Stimulated activated CD8-positive, alpha-beta memory T cell treated with anti-CD3 and anti-CD28 coated beads, Interleukin-7, amount 100 ng/mL, for 48 hours (primary cell): ENCODE measurements at regions not wholly inside any gene's neighbourhood (a gene's known extent, or its start where the extent isn't known, plus 50 kb on each side); places are given as distances from the start of the nearest gene placed in this dataset.
"Not testable (repeated sequence)": the region's sequence is repeated elsewhere in the genome, so short reads cannot be mapped to it uniquely, and the experiment has no call there.

Experiments
- DNase-seq, 2 donors: peaks; one replicate each; pipeline ENCODE4 v3.0.0-alpha.2; 2020; ENCODE audit warnings: low read depth in 1 of 2; ENCODE audit errors: extremely low read depth in 1 of 2

DNA sequence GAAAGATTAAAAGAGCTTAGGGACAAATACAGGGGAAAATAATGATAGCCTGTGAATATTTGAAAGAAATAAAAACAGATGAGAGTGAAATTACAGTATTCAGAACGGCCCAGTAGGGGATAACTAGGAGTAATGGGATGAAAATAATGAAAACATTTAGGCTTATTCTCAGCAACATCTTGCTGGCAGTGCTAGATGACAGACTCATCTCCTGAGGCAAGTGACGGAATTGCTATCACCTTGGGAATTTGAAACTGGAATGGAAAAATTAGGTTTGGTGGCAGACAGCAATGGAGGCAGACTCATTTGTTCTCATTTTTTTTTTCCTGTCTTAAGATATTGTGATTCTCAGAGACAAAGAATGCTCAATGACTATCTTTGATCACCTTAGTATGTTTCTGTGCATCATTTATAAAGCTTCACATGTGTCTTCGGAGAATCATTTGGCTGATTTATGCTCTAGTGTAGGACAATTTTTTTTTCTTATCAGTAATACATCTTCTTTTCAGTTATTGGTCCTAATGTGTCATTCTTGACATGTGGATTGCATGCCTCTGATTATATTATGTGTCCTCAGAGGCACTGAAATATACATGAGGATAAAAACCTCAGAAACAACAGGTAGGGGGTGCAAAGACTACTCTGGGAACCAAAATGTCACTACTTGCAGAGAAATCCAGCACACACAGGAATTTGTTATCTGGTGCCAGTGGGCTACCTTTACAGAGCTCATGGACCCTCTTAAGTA lies 711.7 kb downstream of the EDEM1 start:
- DNase-seq, result no peak

DNA sequence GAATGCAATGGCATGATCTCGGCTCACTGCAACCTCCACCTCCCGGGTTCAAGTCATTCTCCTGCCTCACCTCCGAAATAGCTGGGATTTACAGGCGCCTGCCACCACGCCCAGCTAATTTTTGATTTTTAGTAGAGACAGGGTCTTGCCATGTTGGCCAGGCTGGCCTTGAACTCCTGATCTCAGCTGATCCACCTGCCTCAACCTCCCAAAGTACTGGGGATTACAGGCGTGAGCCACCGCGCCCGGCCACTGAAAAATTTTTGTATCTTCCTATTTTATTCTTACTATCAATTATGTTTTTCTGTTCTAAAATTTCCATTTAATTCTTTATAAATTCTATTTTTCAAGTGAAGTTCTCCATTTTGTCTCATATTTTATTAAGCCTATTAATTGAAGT lies 730.4 kb downstream of the EDEM1 start:
- no peak for DNase-seq

DNA sequence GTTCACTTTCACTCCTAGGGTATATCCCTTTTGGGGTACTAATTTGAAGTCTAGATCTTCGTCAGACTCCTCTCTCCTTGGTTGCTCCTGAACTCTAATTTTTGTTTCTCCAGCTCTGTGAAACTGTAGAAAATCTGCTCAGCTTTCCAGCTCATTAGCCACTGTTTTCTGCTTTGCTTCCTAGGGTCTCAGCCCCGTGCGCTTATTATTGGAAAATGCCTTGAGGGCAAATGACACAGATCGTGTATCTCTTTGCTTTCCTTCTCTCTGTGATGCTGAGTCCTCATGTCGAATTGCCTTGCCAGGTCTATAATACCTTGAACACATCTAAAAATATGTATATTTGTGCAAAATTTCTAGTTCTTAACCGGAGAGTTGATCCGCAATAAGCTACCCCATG lies 731.1 kb downstream of the EDEM1 start:
- no peak for DNase-seq

DNA sequence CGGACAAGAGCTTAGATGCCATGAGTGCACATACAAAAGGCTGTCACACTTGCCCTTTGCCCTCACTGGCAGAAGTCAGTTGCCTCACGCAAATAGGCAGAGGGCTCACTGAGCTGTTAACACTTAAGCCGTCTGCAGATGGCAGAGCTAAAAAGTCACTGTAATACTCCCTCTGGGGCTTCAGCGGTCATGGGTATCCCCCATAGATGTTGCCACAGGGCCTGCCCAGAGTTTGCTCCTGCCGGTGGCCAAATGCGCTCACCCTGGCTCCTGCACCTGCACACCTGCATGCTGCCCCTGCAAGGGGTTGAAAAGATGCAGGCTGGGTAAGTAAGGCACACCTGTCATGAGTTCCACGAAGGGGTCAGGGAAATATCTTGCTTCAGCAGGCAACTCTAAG lies 741.5 kb downstream of the EDEM1 start:
- DNase-seq, result no peak

DNA sequence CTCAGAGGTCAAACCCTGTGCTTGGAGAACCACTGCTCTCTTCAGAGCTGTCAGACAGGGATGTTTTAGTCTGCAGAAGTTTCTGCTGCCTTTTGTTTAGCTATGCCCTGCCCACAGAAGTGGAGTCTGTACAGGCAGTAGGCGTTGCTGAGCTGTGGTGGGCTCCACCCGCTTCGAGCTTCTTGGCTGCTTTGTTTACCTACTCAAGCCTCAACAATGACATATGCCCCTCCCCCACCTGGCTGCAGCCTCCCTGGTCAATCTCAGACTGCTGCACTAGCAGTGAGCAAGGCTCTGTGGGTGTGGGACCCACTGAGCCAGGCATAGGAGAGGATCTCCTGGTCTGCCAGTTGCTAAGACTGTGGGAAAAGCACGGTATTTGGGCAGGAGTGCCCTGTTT lies 756.6 kb downstream of the EDEM1 start:
- DNase-seq, result not testable (repeated sequence)

DNA sequence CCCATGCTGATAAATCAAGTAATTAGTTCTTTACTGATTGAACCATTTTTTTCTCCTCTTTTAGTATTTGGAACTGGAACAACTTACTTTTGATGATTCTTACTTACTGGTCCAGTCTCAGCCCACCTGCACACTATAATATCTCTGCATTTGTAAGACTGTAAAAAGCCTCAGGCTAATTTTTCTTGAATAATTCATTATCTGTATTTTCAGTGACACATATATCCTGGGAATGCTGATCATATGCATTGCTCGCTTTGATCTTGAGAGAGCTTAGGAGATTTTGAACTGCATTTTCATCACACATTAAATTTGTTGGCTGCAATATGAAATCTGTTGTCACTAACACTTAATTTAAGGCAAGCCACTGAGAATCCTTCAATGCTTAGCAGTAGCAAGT lies 760.6 kb downstream of the EDEM1 start:
- DNase-seq, result no peak

DNA sequence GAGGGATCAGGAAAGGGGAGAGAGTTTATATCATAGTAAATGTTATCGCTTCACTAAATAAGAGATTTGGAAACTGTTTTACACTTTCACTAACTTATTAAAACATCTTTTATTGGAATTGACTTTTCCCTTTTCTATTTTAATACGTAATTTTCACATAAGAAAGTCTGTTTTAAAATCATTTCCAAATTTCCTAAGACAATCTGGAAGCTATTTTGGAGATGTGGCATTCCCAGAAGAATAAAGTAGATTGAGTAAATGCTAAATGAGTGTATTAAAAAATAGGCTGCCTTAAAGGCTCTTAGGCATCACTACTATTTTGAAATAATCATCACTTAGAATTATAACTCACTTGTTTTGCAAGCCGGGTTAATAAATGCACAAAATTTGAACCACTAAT lies 763.5 kb downstream of the EDEM1 start:
- DNase-seq, result no peak

DNA sequence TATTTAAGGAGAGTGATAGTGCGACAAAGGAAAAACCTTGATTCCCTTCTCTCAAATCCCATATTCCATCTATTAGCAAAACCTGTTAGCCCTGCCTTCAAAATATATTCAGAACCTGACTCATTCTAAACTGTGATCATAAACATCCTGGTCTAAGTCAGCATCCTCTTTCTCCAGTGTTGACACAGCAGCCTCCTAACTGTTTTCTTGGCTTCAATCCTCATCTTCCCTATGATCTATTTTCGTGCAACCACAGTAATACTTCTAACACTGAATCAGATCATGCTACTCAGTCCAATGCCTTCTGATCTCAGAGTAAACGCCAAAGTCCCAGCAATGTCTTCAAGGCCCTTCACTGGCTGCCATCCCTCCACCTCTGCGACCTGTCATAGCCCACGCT lies 785.1 kb downstream of the EDEM1 start:
- DNase-seq, result no peak

DNA sequence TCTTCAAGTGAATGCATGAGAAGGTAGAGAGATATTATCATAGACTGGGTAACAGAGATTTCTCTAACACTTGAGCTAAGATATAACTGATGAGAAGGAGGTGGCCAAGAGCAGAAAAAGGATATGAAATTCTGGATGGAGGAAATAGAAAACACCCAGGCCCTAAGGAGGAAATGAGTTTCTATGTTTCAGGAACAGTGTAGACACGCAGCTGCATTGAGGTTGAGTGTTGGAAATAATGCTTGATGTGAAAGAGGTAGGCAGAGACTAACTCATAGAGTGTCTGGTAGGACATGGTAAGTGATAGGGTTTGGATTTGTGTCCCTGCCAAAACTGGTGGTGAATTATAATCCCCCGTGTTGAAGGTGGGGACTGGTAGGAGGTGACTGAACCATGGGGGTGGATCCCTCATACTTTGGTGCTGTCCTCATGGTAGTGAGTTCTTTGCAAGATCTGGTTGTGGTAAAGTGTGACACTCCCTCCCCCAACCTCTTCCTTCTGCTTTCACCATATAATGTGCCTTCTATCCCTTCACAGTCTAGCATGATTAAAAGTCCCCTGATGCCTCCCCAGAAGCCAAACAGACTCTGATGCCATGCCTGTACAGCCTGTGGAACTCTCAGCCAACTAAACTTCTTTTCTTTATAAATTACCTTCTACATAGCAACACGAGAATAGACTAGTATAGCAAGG lies 787.3 kb downstream of the EDEM1 start:
- DNase-seq, result no peak

DNA sequence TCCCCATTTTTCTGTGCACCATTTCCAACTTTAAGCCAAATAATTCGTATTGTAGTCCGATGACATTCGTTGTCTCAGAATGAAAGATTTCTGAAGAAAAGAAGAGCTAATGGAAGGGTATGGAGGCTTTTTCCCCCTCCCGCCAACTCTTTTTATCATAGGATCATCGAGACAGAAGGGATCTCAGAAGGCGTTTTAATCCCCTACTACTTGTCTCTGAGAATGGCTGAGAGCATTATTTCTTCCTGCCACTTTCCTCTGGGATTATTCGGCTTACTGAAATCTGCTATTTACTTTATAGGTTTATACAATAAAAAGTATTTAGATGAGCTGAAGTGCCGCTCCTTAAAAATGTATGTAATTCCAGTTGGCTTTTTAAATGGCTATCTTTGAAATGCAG lies 789.8 kb downstream of the EDEM1 start:
- DNase-seq, result no peak

DNA sequence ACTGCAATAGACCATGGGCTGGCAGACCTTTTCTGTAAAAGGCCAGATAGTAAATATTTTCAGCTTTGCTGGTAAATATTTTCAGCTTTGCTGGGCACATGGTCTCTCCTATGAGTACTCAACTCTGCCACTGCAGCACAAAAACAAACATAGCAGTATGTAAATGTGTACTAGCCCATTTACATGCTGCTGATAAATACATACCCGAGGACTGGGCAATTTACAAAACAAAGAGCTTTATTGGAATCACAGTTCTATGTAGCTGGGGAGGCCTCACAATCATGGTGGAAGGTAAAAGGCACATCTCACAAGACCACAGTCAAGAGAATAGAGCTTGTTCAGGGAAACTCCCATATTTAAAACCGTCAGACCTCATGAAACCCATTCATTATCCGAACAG lies 793.0 kb downstream of the EDEM1 start:
- DNase-seq, result no peak

DNA sequence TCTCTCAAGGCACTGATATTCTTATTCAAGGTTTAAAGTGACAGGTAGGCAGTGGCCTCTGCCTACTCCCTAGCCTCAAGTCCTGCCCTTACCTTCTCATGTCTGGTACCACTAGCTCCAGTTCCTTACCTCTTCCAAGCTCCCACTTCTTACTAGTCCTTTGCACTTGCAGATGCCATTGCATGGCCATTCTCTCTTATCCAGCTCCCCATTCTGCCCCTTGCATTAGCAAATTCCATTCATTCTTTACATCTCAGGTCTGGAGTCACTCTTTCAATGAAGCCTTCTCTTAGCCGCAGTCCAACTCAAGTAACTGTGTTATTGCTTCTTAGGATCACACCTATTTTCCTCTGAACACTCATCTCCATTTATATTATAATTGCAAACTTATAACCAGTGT lies 807.1 kb downstream of the EDEM1 start:
- DNase-seq, result no peak

DNA sequence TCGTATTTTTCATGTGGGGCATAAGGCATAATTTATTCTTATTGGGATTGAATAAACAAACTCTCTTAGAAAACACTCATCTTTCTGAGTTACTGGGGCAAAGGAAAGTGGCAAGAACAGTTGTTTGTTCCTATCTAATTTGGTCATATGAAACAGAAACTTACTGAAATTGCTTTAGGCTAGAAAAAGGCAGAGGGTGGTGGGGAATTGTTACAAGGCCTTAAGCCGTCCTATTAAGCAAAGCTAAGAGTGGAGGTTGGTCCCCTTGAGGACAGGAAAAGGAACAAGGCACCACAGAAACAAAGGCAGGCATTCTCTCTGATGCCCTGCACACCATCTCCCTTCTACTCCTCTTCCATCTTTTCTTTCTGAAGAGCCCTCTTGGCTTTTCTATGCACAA lies 830.9 kb downstream of the EDEM1 start:
- DNase-seq, result no peak

DNA sequence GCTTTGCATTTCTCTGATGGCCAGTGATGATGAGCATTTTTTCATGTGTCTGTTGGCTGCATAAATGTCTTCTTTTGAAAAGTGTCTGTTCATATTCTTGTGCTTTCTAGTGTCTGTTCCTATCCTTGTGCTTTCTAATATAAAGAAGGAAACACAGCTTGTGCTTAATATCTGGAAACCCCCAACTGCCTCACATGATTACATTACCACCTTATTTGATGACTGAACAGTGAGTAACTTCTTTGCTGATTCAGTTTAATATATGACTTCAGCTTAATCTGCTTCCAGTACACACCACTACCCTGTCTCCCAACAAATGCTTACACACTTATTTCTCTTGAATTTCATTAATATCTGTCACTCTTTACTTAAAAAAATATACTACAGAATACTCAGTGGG lies 835.1 kb downstream of the EDEM1 start:
- no peak for DNase-seq

DNA sequence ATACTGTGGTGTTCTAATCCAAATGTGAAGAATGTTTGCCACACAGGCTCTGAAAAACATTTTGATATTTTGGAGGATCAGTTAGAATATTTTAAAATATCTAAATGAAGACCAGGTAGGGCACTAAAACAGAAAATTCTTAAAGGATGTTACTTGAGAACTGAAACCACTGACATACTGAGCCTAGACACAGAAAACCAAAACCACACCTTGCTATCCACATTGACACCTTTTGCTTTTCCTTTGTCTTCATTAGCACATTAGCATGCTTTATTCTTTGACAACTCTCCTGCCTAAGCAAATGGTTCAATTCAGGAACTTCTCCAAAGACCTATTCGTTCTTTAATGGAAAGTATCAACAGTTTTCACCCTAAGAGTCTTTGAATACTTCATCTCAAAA lies 835.9 kb upstream of the GRM7 start:
- DNase-seq, result no peak

DNA sequence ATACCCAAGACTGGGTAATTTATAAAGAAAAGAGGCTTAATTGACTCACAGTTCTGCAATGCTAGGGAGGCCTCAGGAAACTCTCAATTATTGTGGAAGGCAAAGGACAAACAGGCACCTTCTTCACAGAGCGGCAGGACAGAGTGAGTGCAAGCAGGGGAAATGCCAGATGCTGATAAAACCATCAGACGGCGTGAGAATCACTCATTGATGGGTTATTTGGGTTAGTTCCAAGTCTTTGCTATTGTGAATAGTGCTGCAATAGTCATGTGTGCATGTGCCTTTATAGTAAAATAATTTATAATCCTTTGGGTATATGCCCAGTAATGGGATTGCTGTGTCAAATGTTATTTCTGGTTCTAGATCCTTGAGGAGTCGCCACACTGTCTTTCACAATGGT lies 830.3 kb upstream of the GRM7 start:
- DNase-seq, result not testable (repeated sequence)

DNA sequence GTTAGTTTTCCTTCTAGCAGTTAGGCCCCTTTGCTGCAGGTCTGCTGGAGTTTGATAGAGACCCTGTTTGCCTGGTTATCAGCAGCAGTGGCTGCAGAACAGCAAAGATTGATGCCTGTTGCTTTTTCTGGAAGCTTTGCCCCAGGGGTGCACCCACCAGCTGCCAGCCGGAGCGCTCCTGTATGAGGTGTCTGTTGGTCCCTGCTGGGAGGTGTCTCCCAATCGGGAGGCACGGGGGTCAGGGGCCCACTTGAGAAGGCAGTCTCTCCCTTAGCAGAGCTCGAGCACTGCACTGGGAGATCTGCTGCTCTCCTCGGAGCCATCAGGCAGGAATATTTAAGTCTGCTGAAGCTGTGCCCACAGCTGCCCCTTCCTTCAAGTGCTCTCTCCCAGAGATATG lies 825.3 kb upstream of the GRM7 start:
- no peak for DNase-seq

DNA sequence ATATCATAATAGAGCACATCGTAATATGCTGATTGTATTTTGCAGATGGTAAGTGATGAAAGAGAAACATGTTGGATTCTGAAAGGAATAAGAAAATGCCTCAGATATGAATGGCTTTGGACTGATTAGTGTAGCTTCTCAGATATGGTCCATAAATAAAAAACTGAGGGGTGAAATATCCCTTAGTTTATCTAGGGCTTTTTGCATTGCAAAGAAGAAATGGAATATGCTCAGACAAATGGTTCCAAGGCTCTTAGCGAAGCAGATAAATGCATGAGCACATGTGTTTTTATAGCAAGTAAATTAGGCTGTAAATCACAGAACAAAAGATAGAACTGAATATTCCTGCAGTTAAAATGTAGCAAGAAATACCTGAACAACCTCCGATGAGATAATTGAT lies 820.9 kb upstream of the GRM7 start:
- DNase-seq, result no peak

DNA sequence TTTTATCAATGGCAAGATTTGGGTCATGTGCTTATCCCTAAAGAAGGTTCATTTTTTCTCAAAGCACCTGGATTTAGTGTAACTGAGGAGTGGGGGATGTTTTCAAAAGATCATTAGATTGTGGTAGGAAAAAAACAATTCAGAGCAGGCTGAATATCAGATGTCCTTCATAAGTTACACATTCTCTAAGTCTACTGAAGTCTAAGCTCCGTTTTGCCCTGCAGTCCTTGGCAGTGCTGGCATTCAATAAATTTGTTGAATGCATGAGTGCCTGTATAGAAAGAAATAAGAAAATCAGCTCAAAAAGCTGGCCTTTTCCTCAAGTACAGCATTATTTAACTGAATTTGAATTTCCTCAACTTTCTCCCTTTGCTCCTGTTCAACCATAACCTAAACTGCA lies 819.0 kb upstream of the GRM7 start:
- DNase-seq, result no peak

DNA sequence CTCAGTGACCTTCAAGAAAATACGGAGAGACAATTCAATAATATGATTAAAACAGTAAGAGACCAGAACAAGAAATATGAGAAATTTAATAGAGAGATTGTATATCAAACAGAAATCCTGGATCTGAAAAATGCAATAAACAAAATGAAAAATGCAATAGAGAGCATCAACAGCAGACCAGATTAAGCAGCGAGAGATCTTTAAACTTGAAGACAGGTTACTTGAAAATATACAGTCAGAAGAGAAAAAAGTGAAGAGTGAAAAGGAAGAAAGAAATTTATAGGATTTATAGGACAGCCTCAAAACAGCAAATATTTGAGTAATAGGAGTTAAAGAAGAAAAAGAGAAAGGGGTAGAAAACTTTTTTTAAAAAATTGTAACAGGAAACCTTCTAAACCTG lies 813.9 kb upstream of the GRM7 start:
- no peak for DNase-seq

DNA sequence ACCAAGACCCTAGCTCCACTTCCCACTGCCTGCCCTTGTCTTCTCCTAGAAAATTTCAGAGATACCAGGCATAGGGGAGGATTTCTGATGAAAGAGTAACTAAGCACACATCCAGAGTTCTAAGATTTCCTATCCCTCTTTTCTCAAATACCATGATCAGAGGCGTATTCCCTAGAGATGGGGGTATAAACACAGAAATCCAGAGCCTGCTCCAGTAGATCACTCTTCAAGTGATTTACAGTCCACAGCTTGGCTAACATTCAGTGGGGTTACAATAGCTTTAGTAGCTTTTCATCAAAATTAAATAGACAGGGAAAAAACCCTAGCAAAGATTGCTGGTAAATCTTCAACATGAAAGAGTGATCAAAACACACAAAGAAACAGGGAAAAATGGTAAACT lies 800.7 kb upstream of the GRM7 start:
- no peak for DNase-seq

DNA sequence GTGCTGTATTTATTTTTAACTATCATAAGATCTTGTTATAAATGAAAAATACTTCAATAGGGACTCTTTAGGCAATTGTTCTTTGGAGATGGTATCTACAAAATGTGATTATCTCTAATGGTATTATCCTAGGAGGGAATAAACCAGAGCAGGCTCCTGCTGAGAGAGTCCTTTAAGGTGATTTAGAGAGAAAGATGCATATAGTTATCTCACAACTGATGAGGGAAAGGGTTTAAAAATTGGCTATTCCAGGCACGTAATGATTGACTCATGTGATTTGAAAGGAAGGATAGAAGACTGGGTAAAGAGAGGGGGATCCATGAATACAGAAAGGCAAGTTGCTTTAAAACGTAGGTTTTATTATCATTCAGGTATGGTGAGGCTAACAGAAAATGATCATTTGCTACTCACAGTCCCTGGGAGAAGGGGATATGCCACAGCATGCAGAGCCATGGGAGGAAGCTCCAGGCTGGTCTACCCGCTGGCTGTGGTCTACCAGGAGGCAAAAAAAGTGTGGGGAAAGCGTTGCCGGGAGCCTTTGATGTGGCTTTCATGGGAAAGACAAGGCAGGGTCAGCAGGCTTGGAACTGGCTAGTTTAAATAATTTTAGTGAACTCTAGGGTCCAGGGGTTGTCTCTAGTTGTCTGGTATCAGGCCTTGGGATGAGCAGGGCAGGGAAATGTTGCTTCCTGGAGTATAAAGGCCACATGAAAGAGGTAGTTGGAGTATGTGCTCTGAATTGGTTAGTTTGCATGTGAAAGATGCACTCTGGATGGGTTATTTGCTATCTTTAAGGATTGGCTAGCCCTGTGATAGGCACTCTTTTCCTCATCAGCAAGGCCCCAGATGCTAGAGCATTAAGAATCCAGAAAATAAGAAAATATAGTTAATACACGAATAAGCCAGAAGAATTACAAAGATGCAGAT lies 798.4 kb upstream of the GRM7 start:
- no peak for DNase-seq
